ENCODE measurements at regions not wholly inside any gene's neighbourhood (a gene's known extent, or its start where the extent isn't known, plus 50 kb on each side); places are given as distances from the start of the nearest gene placed in this dataset.
"Not testable (repeated sequence)": the region's sequence is repeated elsewhere in the genome, so short reads cannot be mapped to it uniquely, and the experiment has no call there.

- DNase-seq = no peak
These were observed 374.0 kb downstream of the NFIB start for GRCh38 chr9:13939701-13940490.

- DNase-seq = no peak
These were observed 374.8 kb downstream of the NFIB start for GRCh38 chr9:13939134-13939533.

GRCh38 chr9:13934416-13934815, 379.5 kb downstream of the NFIB start:
- no peak for DNase-seq

DNA sequence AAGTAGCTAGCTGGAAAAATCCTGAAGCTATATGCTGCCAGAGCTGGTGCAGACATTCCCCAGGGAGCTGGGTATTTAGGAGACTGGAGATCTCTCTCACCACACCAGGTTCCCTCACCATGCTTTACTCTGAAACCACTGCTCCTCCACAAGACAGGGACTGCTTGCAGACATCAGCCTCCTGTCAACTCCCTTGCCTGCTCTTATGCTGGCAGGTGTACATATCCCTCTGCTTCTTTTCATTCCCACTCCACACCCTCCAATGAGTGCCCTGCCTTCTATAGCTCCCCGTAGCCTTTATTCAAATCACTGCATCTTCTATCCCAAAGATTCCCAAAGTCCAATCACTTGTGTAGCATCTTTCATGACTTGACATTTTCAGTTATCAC, 380.7 kb downstream of the NFIB start:
- no peak for DNase-seq

DNA sequence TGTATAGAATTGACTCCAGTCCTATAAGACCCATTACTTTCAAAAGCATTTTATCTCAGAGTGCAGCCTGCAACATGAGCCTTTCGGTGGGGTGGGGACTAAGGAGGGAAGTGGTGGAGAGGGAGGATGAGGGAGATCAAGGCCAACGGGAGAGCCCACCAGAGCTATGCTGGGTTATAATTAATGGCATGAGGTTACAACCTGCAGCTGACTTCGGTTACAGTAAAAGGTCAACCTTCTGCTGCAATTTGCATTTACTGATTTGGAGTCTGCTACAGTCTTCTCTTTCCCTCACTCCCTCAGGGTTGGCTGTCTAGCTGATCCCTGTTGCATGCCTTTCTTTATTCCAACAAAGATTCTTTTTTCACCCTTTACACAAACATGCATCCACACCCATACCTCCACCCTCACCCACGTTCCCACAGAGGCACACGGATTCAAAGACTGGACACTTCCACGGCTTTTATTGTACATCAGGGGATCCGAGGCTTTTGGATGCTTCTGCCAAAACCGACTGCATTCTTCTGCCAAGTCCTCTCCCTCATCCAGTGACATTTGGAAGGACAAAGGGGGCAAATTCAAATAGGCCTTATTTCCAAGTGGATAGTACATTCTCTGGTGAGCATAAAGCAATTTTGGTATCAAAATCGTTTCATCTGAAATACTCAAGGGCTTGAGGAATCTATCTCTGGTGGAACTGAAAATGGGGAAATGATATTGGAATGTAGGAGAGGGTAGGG, 381.2 kb downstream of the NFIB start:
- no peak for DNase-seq

GRCh38 chr9:13929013-13929412, 384.9 kb downstream of the NFIB start:
- no peak for DNase-seq

DNA sequence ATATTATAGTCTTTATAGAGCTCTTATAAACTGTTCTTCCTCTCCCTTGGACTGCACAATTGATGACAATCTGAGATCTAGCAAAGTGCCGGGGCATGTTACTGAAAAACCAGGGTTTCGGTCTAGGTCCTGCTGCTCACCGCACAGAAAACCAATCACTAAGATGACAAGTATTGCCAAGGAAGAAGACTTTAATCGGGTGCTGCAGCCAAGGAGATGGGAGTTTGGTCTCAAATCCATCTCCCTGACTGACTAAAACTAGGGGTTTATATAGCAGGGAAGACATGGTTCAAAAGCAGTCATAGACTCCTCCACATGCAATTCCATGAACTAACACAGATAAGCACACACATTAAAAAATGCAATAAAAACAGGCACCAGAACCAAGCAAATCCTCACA, 390.6 kb downstream of the NFIB start:
- no peak for DNase-seq

- no peak for DNase-seq
These were observed 393.4 kb downstream of the NFIB start for GRCh38 chr9:13920557-13920956.

- DNase-seq = no peak
These were observed 394.5 kb downstream of the NFIB start for GRCh38 chr9:13919401-13919800.

DNA sequence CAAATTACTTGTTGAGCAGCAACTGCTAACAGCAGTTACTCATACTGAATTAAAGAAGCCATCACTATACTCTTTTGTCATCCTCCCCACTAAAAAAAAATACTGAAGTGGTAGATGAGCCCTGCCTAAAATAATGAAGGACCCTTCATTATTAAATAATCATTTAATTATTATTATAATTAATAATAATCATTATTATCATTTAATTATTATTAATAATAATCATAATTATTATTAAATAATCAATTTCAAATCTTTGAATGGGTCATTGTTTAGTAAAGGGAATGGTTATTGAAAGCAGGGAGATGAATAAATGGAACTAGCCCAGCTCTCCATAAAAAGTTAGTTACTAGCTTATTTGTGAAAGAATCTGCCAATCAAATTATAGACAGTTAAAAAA, 396.4 kb downstream of the NFIB start:
- no peak for DNase-seq

DNA sequence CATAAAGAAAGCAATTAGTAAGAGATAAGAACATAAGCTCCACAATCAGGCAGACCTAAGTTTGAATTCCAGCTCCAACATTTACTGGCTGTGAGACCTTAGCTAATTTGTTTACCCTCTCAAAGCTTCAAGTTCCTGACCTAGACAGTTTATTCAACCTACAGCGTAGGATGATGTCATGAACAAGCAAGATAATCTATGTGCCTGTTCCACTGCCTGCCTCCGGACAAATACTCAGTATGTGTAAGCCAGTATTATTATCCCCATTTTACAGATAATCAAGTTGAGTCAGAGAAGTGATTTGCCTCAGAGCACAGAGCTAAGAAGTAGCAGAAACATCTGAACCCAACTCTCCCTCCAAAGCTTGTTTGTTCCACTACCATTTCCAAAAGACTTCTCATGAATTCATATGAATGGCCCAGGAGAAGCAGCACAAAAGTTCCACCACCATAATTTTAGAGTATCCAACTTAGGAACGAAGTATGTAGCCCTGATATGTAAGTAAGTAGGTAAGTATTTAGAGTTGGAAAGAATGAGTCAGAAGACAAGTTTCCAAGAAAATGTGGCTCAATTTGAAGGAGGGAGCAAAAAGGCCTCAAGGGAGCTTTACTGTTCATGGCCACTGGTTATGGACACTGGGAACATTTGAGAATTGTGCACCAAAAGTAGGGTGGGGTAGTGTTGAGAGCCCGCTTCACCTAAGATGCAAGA, 398.2 kb downstream of the NFIB start:
- no peak for DNase-seq

GRCh38 chr9:13915131-13915530, 398.8 kb downstream of the NFIB start:
- DNase-seq = no peak

DNA sequence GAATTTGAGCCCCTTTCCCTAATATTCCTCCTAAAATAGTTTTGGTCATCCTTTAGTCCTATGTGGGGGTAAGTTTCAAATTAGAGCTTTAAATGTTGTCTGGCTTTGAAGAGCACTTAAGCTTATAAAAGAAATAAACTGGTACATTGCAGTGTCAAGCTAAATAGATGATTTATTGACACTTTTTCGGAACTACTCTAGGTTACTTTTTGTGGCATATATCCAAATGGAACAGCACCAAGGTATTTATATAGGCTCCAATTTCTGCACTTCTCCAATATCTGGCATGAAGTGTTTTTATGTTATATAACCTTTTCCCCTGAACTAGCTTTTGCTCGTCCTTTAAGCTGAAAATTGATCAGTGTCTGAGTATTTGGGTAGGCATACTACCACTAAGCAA, 402.5 kb downstream of the NFIB start:
- DNase-seq = no peak

DNA sequence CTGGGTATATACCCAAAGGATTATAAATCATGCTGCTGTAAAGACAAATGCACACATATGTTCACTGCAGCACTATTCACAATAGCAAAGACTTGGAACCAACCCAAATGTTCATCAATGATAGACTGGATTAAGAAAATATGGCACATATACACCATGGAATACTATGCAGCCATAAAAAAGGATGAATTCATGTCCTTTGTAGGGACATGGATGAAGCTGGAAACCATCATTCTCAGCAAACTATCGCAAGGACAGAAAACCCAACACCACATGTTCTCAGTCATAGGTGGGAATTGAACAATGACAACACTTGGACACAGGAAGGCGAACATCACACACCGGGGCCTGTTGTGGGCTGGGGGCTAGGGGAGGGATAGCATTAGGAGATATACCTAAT, 406.1 kb downstream of the NFIB start:
- not testable (repeated sequence) for DNase-seq

DNA sequence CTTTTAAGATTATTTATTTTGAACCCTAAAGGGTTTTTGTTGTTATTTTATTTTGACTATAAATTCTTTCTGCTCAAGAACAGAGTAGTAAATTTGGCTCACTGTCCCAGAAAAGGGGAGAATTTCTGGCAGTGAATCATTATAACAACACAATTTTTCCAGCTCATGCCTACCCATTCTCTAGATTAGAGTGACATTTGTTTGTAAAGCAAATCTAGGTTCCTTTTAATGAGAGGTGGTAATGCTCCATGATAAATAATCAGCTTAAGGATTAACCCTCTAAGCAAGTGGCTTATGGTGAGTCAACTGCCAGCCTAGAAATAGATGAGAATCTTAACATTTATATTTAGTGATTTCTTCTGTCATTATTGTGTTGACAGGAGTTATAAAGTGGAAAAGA, 409.2 kb downstream of the NFIB start:
- no peak for DNase-seq

DNA sequence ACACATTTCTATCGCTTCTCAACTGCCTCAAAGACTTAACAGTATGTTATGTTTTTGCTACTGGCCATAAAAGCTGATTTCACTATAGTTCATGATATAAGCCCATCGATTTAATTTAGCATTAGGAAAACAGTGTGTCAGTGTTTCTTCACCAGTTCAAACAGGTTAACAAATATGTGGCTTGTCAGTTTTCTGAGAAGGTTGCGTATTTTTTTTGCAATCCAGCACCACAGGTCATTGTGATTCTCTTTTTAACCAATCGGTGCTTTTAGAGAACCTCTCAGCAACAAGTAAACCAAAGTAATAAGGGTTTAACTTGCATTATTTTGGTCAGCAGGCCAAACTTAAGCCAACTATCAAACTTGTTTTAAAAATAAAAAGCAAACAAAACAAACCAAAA, 409.6 kb downstream of the NFIB start:
- no peak for DNase-seq

DNA sequence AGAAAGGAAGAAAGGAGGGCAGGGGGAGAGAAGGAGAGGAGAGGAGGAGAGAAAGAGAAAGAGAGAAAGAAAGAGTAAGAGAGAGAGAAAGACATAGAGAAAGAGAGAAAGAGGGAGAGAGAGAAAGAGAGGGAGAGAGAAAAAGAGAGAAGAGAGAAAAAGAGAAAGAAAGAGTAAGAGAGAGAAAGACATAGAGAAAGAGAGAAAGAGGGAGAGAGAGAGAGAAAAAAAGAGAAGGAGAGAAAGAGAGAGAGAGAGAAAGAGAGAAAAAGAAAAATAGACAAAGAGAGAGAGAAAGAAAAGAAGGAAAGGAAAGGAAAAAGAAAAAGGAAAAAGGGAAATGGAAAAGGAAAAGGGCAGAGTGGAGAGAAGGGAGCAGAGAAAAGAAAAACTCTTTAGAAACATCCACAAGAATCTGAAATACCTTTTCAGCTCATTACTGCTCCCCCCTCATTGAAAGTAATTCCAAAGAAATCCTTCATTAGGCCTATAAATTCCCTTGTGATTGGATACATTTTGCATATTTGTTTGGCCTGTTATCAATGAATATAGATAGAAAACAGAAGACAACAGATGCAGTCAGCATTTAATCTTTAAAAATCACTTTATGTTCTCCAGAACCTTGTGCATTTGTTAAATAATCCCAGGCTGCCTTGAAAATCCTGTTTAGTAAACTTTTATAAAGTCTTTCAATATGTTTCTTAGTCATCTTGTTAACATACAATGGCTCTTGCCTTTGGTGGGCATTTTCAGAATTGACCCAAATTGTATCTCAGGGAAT, 411.5 kb downstream of the NFIB start:
- DNase-seq = no peak

DNA sequence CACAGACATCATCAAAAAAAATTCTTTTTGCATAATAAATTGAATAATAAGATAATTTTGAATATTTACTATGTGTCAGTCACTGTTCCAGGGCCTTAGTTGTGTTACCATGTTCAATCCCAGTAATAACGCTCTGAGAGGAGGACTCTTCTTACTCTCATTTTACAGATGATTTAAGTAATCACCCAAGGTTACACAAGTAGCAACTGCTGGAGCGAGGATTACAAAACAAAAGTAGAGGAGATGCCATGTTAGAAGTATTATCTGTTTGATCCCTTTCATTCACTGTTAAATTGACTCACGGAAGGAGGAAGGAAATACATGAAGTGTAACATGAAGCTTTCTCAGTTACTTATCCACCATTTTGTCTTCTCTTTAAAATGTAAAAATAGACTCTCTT, 412.8 kb downstream of the NFIB start:
- DNase-seq = no peak

DNA sequence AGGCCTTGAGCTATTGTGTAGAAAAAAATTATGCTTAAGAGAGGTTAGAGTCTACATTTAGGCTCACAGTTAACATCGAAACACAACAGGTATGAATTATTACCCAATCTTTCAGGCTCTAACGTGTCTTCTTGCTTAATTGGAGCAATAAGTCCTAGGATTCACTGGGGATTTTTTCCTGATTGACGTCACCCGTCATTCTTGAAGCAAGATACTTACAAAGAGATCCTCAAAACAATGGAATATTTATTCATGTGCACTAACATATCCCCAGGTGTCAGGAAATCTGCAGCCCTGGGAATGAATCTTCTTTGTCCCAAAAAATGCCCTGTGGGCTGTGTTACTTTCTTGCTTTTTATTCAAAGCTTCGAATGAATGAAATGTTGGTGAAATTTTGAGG, 413.5 kb downstream of the NFIB start:
- DNase-seq = no peak

- DNase-seq = no peak
These were observed 414.0 kb downstream of the NFIB start for GRCh38 chr9:13899924-13900323.

- DNase-seq = no peak
These were observed 415.0 kb downstream of the NFIB start for GRCh38 chr9:13898957-13899356.

- DNase-seq = no peak
These were observed 416.8 kb downstream of the NFIB start for GRCh38 chr9:13896922-13897835.
